NB4 (cell line): ENCODE measurements at regions not wholly inside any gene's neighbourhood (a gene's known extent, or its start where the extent isn't known, plus 50 kb on each side); places are given as distances from the start of the nearest gene placed in this dataset.

Experiments used
- CTCF ChIP-seq: IDR thresholded peaks from one replicate; pipeline ENCODE4 v1.5.1; 2012; ENCODE audit warnings: low read depth, low read length
- MAX ChIP-seq: IDR thresholded peaks from 2 replicates; pipeline ENCODE4 v1.6.1; 2011; ENCODE audit warnings: low read depth, low read length
- MYC ChIP-seq: IDR thresholded peaks from 2 replicates; pipeline ENCODE4 v1.6.1; 2011; ENCODE audit warnings: low read depth, low read length
- POLR2A ChIP-seq: IDR thresholded peaks from 2 replicates; pipeline ENCODE4 v1.6.1; 2011; ENCODE audit warnings: mild to moderate bottlenecking; ENCODE audit not compliant: insufficient read length; ENCODE audit errors: extremely low read depth

GRCh38 chr10:107529350-107529749 lies 364.8 kb upstream of the SORCS1 start:
- TF ChIP-seq POLR2A: no peak
- no peak for TF ChIP-seq CTCF
- TF ChIP-seq MYC: no peak
- TF ChIP-seq MAX: no peak
